Stimulated activated CD8-positive, alpha-beta memory T cell treated with anti-CD3 and anti-CD28 coated beads, Interleukin-7, amount 100 ng/mL, for 4 hours (primary cell): ENCODE measurements at regions not wholly inside any gene's neighbourhood (a gene's known extent, or its start where the extent isn't known, plus 50 kb on each side); places are given as distances from the start of the nearest gene placed in this dataset.
A peak's percentile ranks its signal among the peaks of the same experiment; 100 is the strongest.
"Not testable (repeated sequence)": the region's sequence is repeated elsewhere in the genome, so short reads cannot be mapped to it uniquely, and the experiment has no call there.

Experiments
- DNase-seq, 2 donors: peaks; one replicate each; pipeline ENCODE4 v3.0.0-alpha.2; 2020; ENCODE audit warnings: low read depth in 2 of 2

- DNase-seq, result no peak
Measured at GRCh38 chr3:30518181-30518864, 88.1 kb upstream of the TGFBR2 start.

GRCh38 chr3:30518872-30519271 lies 87.5 kb upstream of the TGFBR2 start:
- DNase-seq, result no peak

- no peak for DNase-seq
Measured at GRCh38 chr3:30520699-30521098, 85.7 kb upstream of the TGFBR2 start.

GRCh38 chr3:30521156-30521715 lies 85.2 kb upstream of the TGFBR2 start:
- no peak for DNase-seq

GRCh38 chr3:30522476-30522875 lies 83.9 kb upstream of the TGFBR2 start:
- no peak for DNase-seq

- DNase-seq, result no peak
Measured at GRCh38 chr3:30523366-30523765, 83.0 kb upstream of the TGFBR2 start.

DNA sequence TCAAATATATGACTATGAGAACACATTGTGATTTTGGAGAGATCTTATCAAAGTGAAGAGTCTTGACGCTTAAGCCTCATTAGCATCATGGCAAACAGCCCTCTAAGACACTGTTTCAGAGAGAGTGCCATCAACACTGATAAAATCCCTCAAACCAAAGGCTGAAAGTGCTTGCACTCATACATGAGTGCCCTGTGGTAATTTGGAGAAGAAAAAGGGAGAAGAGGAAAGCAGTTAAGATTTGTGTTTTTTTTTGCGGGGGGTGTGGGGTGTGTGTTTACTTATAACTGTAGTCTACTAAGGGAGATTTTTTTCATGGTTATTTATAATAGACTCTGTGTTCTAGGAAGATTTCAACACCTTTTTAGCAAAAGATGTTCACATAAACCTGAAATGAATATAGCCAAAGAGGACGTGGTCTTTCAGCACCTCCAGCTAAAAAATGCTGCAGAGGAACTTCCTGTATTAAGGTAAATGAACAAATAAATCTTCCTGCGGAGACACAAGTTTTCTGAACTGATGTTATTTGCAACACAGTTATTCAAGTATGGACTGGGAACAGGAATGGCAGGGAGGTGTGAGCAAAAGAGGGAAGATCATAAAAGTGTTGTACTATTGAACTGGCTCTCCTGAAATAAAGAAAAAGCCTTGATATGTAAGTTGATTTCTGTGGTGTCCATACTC lies 81.9 kb upstream of the TGFBR2 start:
- DNase-seq, result no peak

- DNase-seq, result no peak
Measured at GRCh38 chr3:30526031-30526430, 80.4 kb upstream of the TGFBR2 start.

GRCh38 chr3:30527186-30527585 lies 79.2 kb upstream of the TGFBR2 start:
- no peak for DNase-seq

DNA sequence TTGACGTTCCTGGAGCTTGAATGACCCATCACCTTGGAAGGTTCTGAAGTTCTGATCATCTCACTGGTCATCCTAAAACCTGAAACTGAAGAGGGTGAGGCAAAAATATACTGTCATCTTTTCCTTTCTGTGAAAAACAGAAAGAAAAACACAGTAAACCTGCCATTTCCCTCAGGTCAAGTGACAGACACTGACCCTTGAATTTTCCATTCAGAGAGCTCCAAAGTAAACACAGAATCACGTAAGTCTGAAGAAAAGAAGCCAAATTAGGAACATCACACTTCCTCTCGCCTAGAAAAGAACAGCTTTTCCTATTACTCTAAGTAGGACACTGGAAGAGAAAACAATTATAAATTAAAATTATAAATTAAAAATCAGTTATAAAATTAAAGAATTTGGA lies 78.7 kb upstream of the TGFBR2 start:
- no peak for DNase-seq

DNA sequence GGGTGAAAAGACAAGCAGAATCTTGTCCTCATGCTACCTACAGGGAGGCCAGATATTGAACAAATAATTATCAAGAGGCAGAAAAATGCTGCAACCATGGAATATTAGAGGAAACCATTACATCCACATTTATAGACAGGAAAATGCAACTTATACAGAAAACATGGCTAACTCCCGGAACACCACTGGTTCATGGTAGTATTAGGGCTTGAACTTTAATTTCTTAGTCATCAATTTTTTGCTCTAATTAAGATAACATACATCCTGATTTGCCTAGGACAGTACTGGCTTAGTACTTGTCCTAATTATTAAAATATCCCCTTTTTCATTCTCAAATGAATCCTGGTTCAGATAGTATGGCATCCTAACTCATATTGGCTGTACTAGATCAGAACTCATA lies 76.3 kb upstream of the TGFBR2 start:
- no peak for DNase-seq

- DNase-seq, result no peak
Measured at GRCh38 chr3:30531017-30531570, 75.3 kb upstream of the TGFBR2 start.

DNA sequence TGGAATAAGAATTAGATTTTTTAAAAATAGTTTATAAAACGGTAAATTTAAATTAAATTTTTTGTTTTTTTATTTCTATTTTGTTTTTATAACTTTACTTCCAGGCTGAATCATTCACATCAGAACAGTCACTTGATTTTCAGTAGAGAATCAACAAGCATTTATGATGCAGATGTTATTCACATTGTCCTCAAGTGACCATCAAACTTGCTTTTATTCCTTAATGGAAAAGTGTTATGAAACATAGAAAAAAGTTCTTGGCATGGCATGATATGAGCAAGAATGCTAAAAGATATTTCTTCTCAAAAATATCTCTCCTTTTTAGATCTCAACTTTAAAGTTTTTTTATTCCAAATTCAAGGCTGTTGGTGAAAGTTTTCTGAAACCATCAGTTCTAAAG lies 70.9 kb upstream of the TGFBR2 start:
- DNase-seq, result no peak

DNA sequence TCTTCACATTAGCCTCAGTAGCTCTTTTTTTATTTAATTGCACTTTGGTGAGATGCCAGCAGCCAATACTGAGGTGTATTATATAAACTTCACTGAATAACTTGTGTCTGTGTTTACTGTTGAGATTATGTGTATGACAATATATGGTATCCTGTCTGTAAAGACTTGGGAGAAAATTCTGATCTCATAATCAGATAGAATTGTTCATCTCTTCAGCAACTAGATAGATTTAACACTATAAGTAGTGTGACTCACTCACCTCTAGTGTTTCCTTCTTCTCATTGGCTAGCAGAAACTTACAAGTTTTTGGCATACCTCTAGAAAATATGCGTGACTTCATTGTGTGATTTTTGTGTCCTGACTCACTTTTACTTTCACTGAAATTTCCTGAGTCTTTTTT lies 67.6 kb upstream of the TGFBR2 start:
- DNase-seq, result no peak

GRCh38 chr3:30539206-30539605 lies 67.2 kb upstream of the TGFBR2 start:
- DNase-seq, result no peak

GRCh38 chr3:30539772-30540171 lies 66.6 kb upstream of the TGFBR2 start:
- no peak for DNase-seq

DNA sequence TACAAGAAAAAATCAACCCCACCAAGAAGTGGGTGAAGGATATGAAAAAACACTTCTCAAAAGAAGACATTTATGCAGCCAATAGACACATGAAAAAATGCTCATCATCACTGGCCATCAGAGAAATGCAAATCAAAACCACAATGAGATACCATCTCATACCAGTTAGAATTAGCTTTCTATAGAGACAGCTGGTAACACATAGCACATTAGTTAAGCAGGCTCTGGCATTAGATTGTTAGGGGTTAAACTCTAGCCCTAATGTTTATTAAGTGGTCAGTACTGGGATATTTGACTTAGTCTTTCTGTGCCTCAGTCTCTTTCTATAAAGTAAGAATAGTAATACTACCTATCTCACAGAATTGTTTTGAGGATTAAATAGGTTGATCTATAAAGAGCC lies 65.2 kb upstream of the TGFBR2 start:
- not testable (repeated sequence) for DNase-seq

- no peak for DNase-seq
Measured at GRCh38 chr3:30542897-30543296, 63.5 kb upstream of the TGFBR2 start.

- no peak for DNase-seq
Measured at GRCh38 chr3:30544812-30545211, 61.6 kb upstream of the TGFBR2 start.

GRCh38 chr3:30546934-30547333 lies 59.5 kb upstream of the TGFBR2 start:
- no peak for DNase-seq

GRCh38 chr3:30547716-30548115 lies 58.7 kb upstream of the TGFBR2 start:
- DNase-seq, result no peak

DNA sequence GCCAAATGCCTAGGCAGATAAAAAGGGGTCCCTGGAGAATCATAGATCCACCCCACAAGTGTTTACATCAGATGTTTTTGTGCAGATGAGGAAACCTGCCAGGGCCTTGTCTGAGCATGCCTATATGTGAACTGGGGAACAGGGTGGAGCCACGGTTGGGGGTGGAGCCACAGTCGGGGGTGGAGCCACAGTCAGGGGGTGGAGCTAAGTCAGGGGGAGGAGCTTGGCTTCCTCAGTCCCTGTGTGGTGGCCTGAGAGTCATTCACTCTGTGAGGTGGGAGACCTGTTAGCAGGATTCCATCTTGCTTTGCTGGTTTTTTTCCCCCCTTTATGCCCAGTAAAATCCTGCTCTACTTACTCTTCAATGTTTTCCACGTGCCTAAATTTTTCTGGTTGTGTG lies 57.8 kb upstream of the TGFBR2 start:
- peak in 1 of 2 donors; percentile 6 for DNase-seq

DNA sequence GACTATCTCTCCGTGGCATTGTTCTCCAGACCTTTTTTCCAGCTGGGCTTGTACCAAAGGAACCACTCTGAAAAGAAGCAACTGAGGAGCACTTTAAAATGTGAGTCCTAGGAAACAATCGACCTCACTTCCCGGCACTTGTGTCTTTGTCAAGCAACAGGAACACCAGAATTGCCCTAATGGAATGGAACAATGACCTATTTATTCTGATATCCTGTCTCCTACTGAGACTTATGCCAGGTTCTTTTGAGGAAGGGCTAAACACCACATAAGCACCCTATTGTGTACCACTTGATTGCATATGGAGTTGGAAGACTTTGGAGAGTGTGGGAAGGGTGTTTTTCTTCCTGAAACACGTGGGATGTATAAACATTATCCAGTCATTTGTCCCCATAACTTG lies 56.8 kb upstream of the TGFBR2 start:
- DNase-seq, result no peak
